ENCODE measurements at regions not wholly inside any gene's neighbourhood (a gene's known extent, or its start where the extent isn't known, plus 50 kb on each side); places are given as distances from the start of the nearest gene placed in this dataset.
A peak's percentile ranks its signal among the peaks of the same experiment; 100 is the strongest.

DNA sequence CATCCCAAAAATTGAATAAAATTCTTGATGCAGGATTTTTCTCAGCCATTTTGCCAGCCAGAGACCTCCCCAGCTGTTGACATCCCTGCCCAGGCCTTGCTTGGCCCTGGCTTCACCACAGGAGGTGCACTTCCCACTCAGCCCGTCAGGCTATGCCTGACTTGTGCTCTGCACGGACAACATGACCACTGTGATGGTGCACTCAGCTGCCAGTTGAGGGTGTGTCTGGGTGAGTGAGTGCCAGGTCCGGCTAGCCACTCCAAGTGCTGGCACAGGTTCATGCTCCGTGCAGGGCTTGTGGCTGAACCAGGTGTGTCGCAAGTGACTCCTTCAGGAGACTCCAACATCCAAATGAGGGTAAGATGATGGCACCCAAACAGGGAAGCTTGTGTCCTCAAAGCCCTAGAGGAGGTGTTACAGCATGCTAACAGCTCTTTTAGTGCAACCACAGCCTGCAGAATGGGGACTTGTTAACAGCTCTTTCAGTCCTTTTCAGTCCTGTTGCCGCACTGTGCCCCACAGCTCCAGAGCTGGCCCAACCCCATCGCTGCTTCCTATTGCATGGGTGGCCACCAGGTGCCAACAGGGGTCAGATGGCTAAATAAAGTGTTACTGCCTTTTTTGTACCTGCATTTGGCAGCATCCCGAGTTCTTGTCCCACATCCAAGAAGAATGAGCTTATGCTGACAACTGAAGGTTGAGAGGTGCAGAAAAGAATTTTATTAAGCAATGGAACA, 380.7 kb downstream of the SLITRK5 start:
- peak; percentile 64 for DNase-seq (ENCODE audit: low spot score)
- intact Hi-C loops (cut with DNase I): no loop called here

GRCh38 chr13:88063741-88064140, 392.6 kb downstream of the SLITRK5 start:
- intact Hi-C loops (cut with DNase I): no loop called here
- DNase-seq (ENCODE audit: low spot score): no peak

DNA sequence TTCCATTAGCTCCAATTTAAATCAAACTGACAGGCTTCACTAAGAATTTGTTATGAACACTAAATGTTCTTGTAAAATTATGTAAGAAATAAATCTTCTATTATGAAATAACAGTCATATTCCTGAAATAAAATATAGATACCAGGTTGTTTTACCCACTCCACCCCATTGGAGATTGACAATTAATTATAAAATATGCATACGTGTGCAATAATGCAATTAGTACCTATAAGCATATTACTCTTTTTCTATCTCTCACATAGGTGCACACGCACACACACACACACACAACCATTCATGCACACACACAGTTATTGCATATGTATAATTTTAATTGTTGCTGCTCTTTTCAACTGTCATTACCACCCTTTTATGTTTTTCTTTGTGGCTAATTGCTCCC, 395.7 kb downstream of the SLITRK5 start:
- no peak for DNase-seq (ENCODE audit: low spot score)
- intact Hi-C loops (cut with DNase I): no loop called here

DNA sequence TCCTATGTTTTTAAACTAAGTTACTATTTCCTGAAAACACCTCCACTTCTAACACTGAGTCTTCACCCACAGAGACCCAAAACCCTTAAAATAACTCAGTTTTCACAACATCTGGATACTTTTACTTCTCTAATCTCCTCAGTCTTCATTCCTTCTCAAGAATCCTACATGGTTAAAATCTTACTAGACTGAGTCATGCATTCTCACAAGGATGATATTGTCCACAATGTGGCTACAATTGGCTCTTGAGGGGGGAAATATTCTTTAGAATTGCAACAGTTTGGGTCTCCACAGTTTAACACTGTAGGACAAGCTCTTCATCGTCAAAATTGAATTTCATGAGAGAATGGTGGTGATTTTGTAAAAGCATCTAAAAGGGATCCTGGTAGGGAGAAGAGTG, 397.1 kb downstream of the SLITRK5 start:
- intact Hi-C loops (cut with DNase I): no loop called here
- DNase-seq (ENCODE audit: low spot score): no peak

- intact Hi-C loops (cut with DNase I): no loop called here
- no peak for DNase-seq (ENCODE audit: low spot score)
Observed at GRCh38 chr13:88068975-88069374, 397.8 kb downstream of the SLITRK5 start.

GRCh38 chr13:88071371-88071770, 400.2 kb downstream of the SLITRK5 start:
- intact Hi-C loops (cut with DNase I): no loop called here
- DNase-seq (ENCODE audit: low spot score): no peak

GRCh38 chr13:88074794-88075510, 403.8 kb downstream of the SLITRK5 start:
- intact Hi-C loops (cut with DNase I): no loop called here
- DNase-seq (ENCODE audit: low spot score): no peak

GRCh38 chr13:88085036-88085435, 413.9 kb downstream of the SLITRK5 start:
- DNase-seq (ENCODE audit: low spot score): no peak
- intact Hi-C loops (cut with DNase I): no loop called here

GRCh38 chr13:88086577-88086976, 415.4 kb downstream of the SLITRK5 start:
- no peak for DNase-seq (ENCODE audit: low spot score)
- intact Hi-C loops (cut with DNase I): no loop called here

- no peak for DNase-seq (ENCODE audit: low spot score)
- intact Hi-C loops (cut with DNase I): no loop called here
Observed at GRCh38 chr13:88097541-88097940, 426.4 kb downstream of the SLITRK5 start.

- intact Hi-C loops (cut with DNase I): no loop called here
Observed at GRCh38 chr13:88103824-88104223, 432.7 kb downstream of the SLITRK5 start.

GRCh38 chr13:88104576-88104975, 433.4 kb downstream of the SLITRK5 start:
- intact Hi-C loops (cut with DNase I): no loop called here
- DNase-seq (ENCODE audit: low spot score): no peak

More at GRCh38 chr13:88103824-88104223, 432.7 kb downstream of the SLITRK5 start:
- no peak for DNase-seq (ENCODE audit: low spot score)

GRCh38 chr13:88107570-88107969, 436.4 kb downstream of the SLITRK5 start:
- intact Hi-C loops (cut with DNase I): no loop called here
- no peak for DNase-seq (ENCODE audit: low spot score)

DNA sequence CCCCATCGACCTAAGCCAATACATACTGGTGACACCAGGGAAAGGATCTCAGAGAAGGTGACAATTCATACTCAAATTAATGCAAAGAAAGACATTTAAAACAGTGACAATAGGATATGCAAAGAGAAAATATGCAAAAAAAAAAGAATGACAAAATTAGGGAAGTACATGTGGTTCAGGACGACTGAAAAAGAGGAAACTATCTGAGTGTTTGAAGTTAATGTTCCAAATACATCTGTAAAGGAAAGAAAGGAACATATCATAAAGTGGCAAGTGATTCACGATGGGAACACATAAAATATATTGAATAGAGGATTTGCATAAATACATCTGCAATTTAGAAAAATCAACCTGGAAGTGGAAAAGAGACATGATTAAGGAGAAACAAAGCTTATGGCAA, 441.4 kb downstream of the SLITRK5 start:
- intact Hi-C loops (cut with DNase I): no loop called here
- DNase-seq (ENCODE audit: low spot score): no peak

DNA sequence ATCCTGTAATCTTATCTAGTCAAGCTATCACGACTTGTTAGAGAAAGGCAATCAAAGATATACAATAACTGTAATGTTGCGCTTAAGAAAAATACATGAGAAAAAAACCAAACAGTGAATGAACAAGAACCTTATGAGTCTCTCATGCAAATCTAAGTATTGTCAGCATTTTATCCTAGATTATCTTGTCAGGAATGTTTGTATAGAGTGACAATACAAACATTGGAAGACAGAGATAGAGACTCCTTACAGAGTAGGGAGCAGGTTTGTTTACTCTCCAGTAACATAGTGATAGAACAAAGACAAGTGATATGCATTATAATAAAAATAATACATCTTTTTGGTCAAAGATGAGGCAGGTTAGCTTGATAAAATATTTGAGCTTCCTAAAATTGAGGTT, 444.8 kb downstream of the SLITRK5 start:
- intact Hi-C loops (cut with DNase I): no loop called here
- DNase-seq (ENCODE audit: low spot score): no peak

- DNase-seq (ENCODE audit: low spot score): no peak
- intact Hi-C loops (cut with DNase I): no loop called here
Observed at GRCh38 chr13:88118952-88119351, 447.8 kb downstream of the SLITRK5 start.

DNA sequence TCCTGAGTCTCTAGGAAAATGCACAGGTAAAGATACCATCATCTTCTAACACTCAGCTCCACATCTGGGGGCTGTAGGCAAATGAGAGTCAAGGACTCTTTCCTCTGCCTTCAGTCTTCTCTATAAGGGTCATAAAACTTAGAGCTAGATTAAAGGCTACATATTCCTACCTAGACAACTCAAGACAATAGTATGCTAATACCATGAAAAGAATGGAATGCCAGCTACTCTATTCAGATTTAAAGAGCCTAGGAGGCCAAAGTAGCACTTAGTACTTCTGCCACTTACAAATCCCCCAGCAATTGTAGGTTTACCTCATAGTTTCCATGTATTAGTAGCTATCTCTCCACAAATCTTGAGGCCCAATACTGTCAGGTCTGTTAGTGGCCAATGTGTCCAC, 453.0 kb downstream of the SLITRK5 start:
- DNase-seq (ENCODE audit: low spot score): no peak
- intact Hi-C loops (cut with DNase I): no loop called here

GRCh38 chr13:88125055-88125454, 453.9 kb downstream of the SLITRK5 start:
- intact Hi-C loops (cut with DNase I): no loop called here
- DNase-seq (ENCODE audit: low spot score): no peak

DNA sequence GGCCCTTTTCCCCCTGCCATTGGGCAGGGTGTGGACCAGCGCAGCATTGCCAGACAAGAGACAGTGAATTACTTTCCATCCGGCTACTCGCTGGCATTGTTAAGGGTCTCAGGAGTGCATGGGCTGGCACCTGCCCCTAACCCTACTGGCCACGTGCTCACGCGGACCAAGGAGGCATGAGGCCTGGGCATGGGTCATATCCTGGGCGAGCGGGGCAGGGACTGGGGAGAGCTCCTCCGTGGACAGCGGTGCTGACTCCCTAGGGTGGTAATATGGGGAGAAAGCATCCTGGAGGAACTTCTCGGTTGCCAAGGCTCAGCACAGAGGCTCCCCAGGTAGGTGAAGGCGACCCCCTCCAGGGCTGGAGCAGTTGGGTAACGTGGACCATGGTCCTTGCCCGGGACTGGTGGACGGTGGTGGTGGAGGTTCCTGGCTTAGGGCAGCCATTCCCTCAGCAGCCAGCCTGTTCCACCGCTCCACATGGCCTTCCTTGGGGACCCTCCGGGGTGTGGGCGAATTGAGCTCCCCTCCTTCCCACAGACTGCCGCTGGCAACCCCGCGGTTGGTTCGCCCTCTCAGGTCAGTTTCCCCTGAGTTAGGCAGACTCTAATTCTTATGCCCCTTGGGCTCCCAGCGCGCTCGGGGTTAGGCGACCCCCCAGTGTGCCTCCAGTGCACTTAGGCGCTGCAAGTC, 465.1 kb downstream of the SLITRK5 start:
- intact Hi-C loops (cut with DNase I): no loop called here
- DNase-seq (ENCODE audit: low spot score): peak; percentile 70

- no peak for DNase-seq (ENCODE audit: low spot score)
- intact Hi-C loops (cut with DNase I): no loop called here
Observed at GRCh38 chr13:88142653-88143052, 471.5 kb downstream of the SLITRK5 start.

- intact Hi-C loops (cut with DNase I): no loop called here
- no peak for DNase-seq (ENCODE audit: low spot score)
Observed at GRCh38 chr13:88144580-88144979, 473.4 kb downstream of the SLITRK5 start.

Data from posterior vena cava (tissue), 2 donors.